Ascending aorta (tissue), 2 donors: ENCODE measurements at regions not wholly inside any gene's neighbourhood (a gene's known extent, or its start where the extent isn't known, plus 50 kb on each side); places are given as distances from the start of the nearest gene placed in this dataset.

Experiments used
- DNase-seq, 2 donors: peaks; one replicate each; pipeline ENCODE4 v3.0.0-alpha.2; 2019; ENCODE audit warnings: low spot score in 2 of 2
- H3K27ac ChIP-seq, 2 donors: fragments of 200-600 bp; sonication (generic); one replicate each; pipeline ENCODE4 v1.5.1; 2016 to 2017; ENCODE audit warnings: mild to moderate bottlenecking in 1 of 2
- H3K27me3 ChIP-seq: fragments of 200-600 bp; sonication (generic); one replicate; pipeline ENCODE4 v1.5.1; 2017
- H3K36me3 ChIP-seq, 2 donors: fragments of 200-600 bp; sonication (generic); one replicate each; pipeline ENCODE4 v1.5.1; 2016
- H3K4me1 ChIP-seq, 2 donors: fragments of 200-600 bp; sonication (generic); one replicate each; pipeline ENCODE4 v1.5.1; 2016 to 2017; ENCODE audit warnings: mild to moderate bottlenecking in 1 of 2
- H3K4me3 ChIP-seq, 2 donors: fragments of 200-600 bp; sonication (generic); one replicate each; pipeline ENCODE4 v1.5.1; 2016 to 2017; ENCODE audit warnings: mild to moderate bottlenecking in 1 of 2
- H3K9me3 ChIP-seq, 2 donors: fragments of 200-600 bp; sonication (generic); one replicate each; pipeline ENCODE4 v1.5.1; 2016
- intact Hi-C: fragments of 100-400 bp; cut with DNase I; formaldehyde crosslinking; loops from one replicate; pipeline ENCODE4 v1.15.1; 2023
- TF ChIP-seq, protein P1 (sequence below), 3 experiments: fragments of 200-600 bp in 2 of 3; fragments of 450-650 bp in 1 of 3; sonication (generic) in 2 of 3; IDR thresholded peaks; one replicate each; pipeline ENCODE4 v1.5.1; 2016 to 2019; ENCODE audit warnings: antibody characterized with exemption in 3 of 3, mild to moderate bottlenecking in 1 of 3, moderate library complexity in 1 of 3

DNA sequence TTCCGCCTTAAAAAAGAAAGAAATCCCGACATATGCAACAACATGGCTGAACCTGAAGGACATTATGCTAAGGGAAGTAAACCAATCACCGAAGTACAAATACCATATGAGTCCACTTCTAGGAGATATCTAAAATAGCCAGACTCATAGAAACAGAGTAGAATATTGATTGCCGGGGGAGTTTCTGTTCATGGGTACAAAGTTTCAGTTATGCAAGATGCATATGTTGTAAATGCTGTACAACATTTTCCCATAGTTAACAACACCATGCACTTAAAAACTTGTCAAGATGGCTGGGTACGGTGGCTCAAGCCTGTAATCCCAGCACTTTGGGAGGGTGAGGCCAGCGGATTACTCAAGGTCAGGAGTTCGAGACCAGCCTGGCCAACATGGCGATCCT lies 251.5 kb upstream of the EEF2KMT start:
- Histone ChIP-seq H3K4me1 (no peaks in the 10 kb centered on the region), H3K27me3 (no peaks in the 10 kb centered on the region), H3K4me3 (no peak overlapping the region), H3K36me3 (no peaks in the 10 kb centered on the region), H3K27ac (no peak overlapping the region), H3K9me3 (no peaks in the 10 kb centered on the region)
- TF ChIP-seq, protein P1, sequence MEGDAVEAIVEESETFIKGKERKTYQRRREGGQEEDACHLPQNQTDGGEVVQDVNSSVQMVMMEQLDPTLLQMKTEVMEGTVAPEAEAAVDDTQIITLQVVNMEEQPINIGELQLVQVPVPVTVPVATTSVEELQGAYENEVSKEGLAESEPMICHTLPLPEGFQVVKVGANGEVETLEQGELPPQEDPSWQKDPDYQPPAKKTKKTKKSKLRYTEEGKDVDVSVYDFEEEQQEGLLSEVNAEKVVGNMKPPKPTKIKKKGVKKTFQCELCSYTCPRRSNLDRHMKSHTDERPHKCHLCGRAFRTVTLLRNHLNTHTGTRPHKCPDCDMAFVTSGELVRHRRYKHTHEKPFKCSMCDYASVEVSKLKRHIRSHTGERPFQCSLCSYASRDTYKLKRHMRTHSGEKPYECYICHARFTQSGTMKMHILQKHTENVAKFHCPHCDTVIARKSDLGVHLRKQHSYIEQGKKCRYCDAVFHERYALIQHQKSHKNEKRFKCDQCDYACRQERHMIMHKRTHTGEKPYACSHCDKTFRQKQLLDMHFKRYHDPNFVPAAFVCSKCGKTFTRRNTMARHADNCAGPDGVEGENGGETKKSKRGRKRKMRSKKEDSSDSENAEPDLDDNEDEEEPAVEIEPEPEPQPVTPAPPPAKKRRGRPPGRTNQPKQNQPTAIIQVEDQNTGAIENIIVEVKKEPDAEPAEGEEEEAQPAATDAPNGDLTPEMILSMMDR (IDR thresholded peaks at IDR 0.05) = no peak
- intact Hi-C loops = no loop called here
- no peak for DNase-seq

DNA sequence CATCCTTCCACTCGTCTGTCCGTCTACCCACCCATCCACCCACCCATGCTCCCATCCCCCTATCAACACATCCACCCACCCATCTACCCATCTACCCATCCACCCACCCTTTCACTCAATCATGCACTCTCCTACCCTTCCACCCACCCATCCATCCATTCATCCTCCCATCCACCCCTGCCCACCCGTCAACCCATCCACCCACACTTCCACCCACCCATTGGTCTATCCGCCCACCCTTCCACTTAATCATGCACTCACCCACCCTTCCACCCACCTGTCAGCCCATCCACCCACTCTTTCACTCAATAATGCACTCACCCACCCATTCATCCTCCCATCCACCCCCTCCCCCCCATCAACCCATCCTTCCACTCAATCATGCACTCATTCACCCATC lies 250.0 kb upstream of the EEF2KMT start:
- Histone ChIP-seq H3K9me3 (no peaks in the 10 kb centered on the region), H3K27me3 (no peaks in the 10 kb centered on the region), H3K36me3 (no peaks in the 10 kb centered on the region), H3K4me1 (no peaks in the 10 kb centered on the region), H3K27ac (no peak overlapping the region), H3K4me3 (no peak overlapping the region)
- TF ChIP-seq, protein P1 (IDR thresholded peaks at IDR 0.05) = no peak
- no peak for DNase-seq
- intact Hi-C loops = no loop called here

DNA sequence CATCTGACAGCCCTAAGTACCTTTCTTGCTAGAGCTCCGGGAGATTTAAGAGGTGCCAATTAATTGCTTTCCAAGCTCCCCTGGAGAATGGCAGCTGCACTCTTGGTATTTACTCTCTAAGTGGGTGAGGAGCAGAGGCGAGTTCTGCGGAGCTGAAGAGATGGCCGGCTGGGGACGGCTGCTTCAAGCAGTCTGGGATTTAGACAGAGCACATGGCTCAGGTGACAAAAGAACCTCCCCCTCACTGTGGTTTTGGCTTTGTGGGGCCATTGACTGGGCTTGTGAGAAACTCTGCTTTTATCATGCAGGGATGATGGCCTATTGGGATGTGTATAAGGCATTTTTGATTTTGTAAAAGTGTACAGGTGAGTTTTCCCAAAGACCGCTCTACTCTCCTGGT lies 239.3 kb upstream of the EEF2KMT start:
- DNase-seq = no peak
- Histone ChIP-seq H3K36me3 (no peaks in the 10 kb centered on the region), H3K4me1 (no peaks in the 10 kb centered on the region), H3K4me3 (no peak overlapping the region), H3K9me3 (no peaks in the 10 kb centered on the region), H3K27ac (no peak overlapping the region), H3K27me3 (no peaks in the 10 kb centered on the region)
- TF ChIP-seq, protein P1 (IDR thresholded peaks at IDR 0.05) = no peak
- intact Hi-C loops = no loop called here

DNA sequence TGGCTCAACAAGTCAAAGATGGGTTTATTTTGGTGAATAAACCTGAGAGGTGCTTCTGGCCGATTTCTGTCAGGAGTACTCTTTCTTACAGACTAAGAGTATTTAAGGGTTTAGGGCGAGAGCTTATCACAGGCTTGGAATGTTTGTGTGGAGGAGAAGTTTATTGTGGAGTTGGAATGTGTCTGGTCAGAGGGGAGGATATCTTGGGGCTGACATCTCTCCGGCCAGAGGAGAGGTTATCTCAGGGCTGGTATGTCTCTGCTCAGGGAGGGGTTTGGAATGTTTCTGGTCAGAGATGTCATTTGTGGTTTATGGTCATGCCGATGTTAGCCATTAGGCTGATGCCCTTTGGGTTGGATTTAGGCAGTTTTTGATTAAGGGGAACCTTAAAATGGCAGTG lies 236.4 kb upstream of the EEF2KMT start:
- no peak for DNase-seq
- H3K36me3 ChIP-seq = no peaks in the 10 kb centered on the region
- no peaks in the 10 kb centered on the region for H3K4me1 ChIP-seq
- no peak overlapping the region for H3K27ac ChIP-seq
- no peaks in the 10 kb centered on the region for H3K9me3 ChIP-seq
- intact Hi-C loops = no loop called here
- TF ChIP-seq, protein P1 (IDR thresholded peaks at IDR 0.05) = no peak
- no peak overlapping the region for H3K4me3 ChIP-seq
- no peaks in the 10 kb centered on the region for H3K27me3 ChIP-seq

DNA sequence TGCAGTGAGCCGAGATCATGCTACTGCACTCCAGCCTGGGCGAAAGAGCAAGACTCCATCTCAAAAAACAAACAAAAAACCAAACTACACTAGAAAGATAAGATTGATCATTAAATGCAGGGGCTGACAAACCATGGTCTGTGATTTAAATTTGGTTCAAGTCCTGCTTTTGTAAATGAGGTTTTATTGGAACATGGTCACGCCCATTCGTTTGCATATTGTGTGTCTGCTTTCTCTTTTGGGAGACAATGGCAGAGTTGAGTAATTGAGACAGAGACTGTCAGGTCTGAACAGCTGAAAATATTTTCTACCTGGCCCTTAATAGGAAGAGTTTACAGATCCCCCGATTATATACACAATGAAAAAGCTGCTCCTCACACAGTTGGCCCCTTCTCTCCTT lies 235.5 kb upstream of the EEF2KMT start:
- no peaks in the 10 kb centered on the region for H3K4me1 ChIP-seq
- no peak overlapping the region for H3K27ac ChIP-seq
- no peaks in the 10 kb centered on the region for H3K9me3 ChIP-seq
- TF ChIP-seq, protein P1 (IDR thresholded peaks at IDR 0.05) = no peak
- H3K27me3 ChIP-seq = no peaks in the 10 kb centered on the region
- H3K36me3 ChIP-seq = no peaks in the 10 kb centered on the region
- intact Hi-C loops = no loop called here
- no peak for DNase-seq
- no peak overlapping the region for H3K4me3 ChIP-seq

DNA sequence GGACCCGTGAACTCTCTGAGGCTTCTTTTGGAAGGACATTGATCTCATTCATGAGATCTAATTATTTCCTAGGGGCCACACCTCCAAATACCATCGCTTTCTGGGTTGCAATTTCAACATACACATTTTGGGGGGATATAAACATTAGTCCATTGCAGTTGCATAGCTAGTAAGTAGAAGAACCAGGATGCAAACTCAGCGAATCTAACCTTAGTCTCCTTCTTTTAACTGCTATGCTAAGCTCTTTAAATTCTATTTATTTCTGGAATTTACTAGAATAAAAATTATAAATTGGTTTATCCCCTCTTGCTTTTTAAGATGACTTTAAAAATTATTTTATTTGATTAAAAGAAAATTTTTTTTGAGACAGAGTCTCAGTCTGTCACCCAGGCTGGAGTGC lies 232.5 kb upstream of the EEF2KMT start:
- H3K36me3 ChIP-seq = no peaks in the 10 kb centered on the region
- H3K9me3 ChIP-seq = no peaks in the 10 kb centered on the region
- H3K27ac ChIP-seq = no peak overlapping the region
- TF ChIP-seq, protein P1 (IDR thresholded peaks at IDR 0.05) = no peak
- no peak for DNase-seq
- intact Hi-C loops = no loop called here
- no peaks in the 10 kb centered on the region for H3K27me3 ChIP-seq
- H3K4me1 ChIP-seq = no peaks in the 10 kb centered on the region
- no peak overlapping the region for H3K4me3 ChIP-seq
